Lower leg skin (tissue), 3 donors: ENCODE measurements at regions not wholly inside any gene's neighbourhood (a gene's known extent, or its start where the extent isn't known, plus 50 kb on each side); places are given as distances from the start of the nearest gene placed in this dataset.

ENCODE experiments used
- POLR2A ChIP-seq, 2 donors: fragments of 450-650 bp; IDR thresholded peaks; one replicate each; pipeline ENCODE4 v1.6.1; 2016 to 2017; ENCODE audit warnings: antibody characterized with exemption in 2 of 2, mild to moderate bottlenecking in 1 of 2, moderate library complexity in 1 of 2
- TF ChIP-seq, protein P1 (sequence below), 3 donors: fragments of 450-650 bp; IDR thresholded peaks; one replicate each; pipeline ENCODE4 v1.5.1; 2016; ENCODE audit warnings: antibody characterized with exemption in 3 of 3, mild to moderate bottlenecking in 3 of 3, moderate library complexity in 2 of 3

DNA sequence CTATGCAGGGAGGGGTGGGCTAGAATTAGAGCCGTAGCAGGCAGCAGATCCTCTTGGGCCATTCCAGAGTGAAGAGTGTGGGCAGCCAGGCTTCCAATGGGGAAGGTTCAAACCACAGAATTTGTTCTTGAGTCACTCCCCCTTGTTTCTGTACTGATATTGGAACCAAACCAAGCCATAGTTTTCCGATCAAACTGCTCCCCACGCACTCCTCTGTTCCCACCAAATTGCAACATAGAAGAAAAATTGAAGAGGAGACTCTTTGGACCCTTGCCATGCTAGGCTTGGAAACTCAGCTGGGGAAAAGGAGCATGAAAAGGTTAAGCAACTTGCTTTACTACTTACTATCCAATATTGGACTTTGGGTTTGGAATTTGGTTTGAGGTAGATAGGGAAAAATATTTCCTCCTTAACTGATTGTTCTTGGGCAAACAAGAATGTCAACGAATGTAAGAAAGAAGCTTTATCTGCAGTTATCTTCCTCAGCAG lies 165.8 kb upstream of the NR3C1 start:
- TF ChIP-seq, protein P1, sequence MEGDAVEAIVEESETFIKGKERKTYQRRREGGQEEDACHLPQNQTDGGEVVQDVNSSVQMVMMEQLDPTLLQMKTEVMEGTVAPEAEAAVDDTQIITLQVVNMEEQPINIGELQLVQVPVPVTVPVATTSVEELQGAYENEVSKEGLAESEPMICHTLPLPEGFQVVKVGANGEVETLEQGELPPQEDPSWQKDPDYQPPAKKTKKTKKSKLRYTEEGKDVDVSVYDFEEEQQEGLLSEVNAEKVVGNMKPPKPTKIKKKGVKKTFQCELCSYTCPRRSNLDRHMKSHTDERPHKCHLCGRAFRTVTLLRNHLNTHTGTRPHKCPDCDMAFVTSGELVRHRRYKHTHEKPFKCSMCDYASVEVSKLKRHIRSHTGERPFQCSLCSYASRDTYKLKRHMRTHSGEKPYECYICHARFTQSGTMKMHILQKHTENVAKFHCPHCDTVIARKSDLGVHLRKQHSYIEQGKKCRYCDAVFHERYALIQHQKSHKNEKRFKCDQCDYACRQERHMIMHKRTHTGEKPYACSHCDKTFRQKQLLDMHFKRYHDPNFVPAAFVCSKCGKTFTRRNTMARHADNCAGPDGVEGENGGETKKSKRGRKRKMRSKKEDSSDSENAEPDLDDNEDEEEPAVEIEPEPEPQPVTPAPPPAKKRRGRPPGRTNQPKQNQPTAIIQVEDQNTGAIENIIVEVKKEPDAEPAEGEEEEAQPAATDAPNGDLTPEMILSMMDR (IDR thresholded peaks at IDR 0.05): no peak
- no peak for TF ChIP-seq POLR2A (IDR thresholded peaks at IDR 0.05)
